GM19438 (cell line): ENCODE measurements at regions not wholly inside any gene's neighbourhood (a gene's known extent, or its start where the extent isn't known, plus 50 kb on each side); places are given as distances from the start of the nearest gene placed in this dataset.
"Not testable (repeated sequence)": the region's sequence is repeated elsewhere in the genome, so short reads cannot be mapped to it uniquely, and the experiment has no call there.

Experiments
- ATAC-seq: cut with Tn5 transposase; IDR thresholded peaks from one replicate; pipeline ENCODE4 v1.9.1; 2021; ENCODE audit warnings: low read depth; ENCODE audit not compliant: unreplicated experiment

- no peak for ATAC-seq
These were observed 201.3 kb downstream of the HSD17B3 start for GRCh38 chr9:96100385-96101300.

- ATAC-seq = not testable (repeated sequence)
These were observed 211.3 kb downstream of the HSD17B3 start for GRCh38 chr9:96090630-96091029.

GRCh38 chr9:96089452-96090085, 212.4 kb downstream of the HSD17B3 start:
- no peak for ATAC-seq

- ATAC-seq = no peak
These were observed 213.0 kb downstream of the ERCC6L2 start for GRCh38 chr9:96088510-96088909.

- ATAC-seq = no peak
These were observed 212.3 kb downstream of the ERCC6L2 start for GRCh38 chr9:96087669-96088299.

GRCh38 chr9:96086936-96087571, 211.6 kb downstream of the ERCC6L2 start:
- no peak for ATAC-seq

GRCh38 chr9:96085491-96086143, 210.1 kb downstream of the ERCC6L2 start:
- ATAC-seq = no peak

GRCh38 chr9:96084331-96084734, 208.8 kb downstream of the ERCC6L2 start:
- no peak for ATAC-seq

- ATAC-seq = no peak
These were observed 207.2 kb downstream of the ERCC6L2 start for GRCh38 chr9:96082516-96083232.

GRCh38 chr9:96080364-96080763, 204.9 kb downstream of the ERCC6L2 start:
- no peak for ATAC-seq

GRCh38 chr9:96079779-96080178, 204.3 kb downstream of the ERCC6L2 start:
- no peak for ATAC-seq

GRCh38 chr9:96078897-96079490, 203.5 kb downstream of the ERCC6L2 start:
- ATAC-seq = no peak

GRCh38 chr9:96075757-96076156, 200.3 kb downstream of the ERCC6L2 start:
- no peak for ATAC-seq

- no peak for ATAC-seq
These were observed 199.6 kb downstream of the ERCC6L2 start for GRCh38 chr9:96075111-96075510.

- no peak for ATAC-seq
These were observed 198.3 kb downstream of the ERCC6L2 start for GRCh38 chr9:96073531-96074480.

GRCh38 chr9:96072930-96073329, 197.4 kb downstream of the ERCC6L2 start:
- no peak for ATAC-seq

GRCh38 chr9:96071815-96072124, 196.3 kb downstream of the ERCC6L2 start:
- ATAC-seq = no peak

GRCh38 chr9:96071076-96071814, 195.8 kb downstream of the ERCC6L2 start:
- ATAC-seq = no peak
